ENCODE measurements at regions not wholly inside any gene's neighbourhood (a gene's known extent, or its start where the extent isn't known, plus 50 kb on each side); places are given as distances from the start of the nearest gene placed in this dataset.

- no peak for DNase-seq (ENCODE audit: extremely low read depth in 1 of 2, low read depth in 1 of 2)
Measured at GRCh38 chr16:9443864-9444263, 352.4 kb downstream of the HAPSTR1 start.

GRCh38 chr16:9446471-9447194, 355.2 kb downstream of the HAPSTR1 start:
- DNase-seq (ENCODE audit: extremely low read depth in 1 of 2, low read depth in 1 of 2) = no peak

GRCh38 chr16:9447195-9447551, 355.7 kb downstream of the HAPSTR1 start:
- no peak for DNase-seq (ENCODE audit: extremely low read depth in 1 of 2, low read depth in 1 of 2)

GRCh38 chr16:9447699-9448098, 356.3 kb downstream of the HAPSTR1 start:
- no peak for DNase-seq (ENCODE audit: extremely low read depth in 1 of 2, low read depth in 1 of 2)

- no peak for DNase-seq (ENCODE audit: extremely low read depth in 1 of 2, low read depth in 1 of 2)
Measured at GRCh38 chr16:9449597-9449996, 358.2 kb downstream of the HAPSTR1 start.

GRCh38 chr16:9457215-9457614, 365.8 kb downstream of the HAPSTR1 start:
- no peak for DNase-seq (ENCODE audit: extremely low read depth in 1 of 2, low read depth in 1 of 2)

GRCh38 chr16:9458816-9459215, 367.4 kb downstream of the HAPSTR1 start:
- no peak for DNase-seq (ENCODE audit: extremely low read depth in 1 of 2, low read depth in 1 of 2)

GRCh38 chr16:9462984-9463383, 371.5 kb downstream of the HAPSTR1 start:
- no peak for DNase-seq (ENCODE audit: extremely low read depth in 1 of 2, low read depth in 1 of 2)

GRCh38 chr16:9463461-9463860, 372.0 kb downstream of the HAPSTR1 start:
- DNase-seq (ENCODE audit: extremely low read depth in 1 of 2, low read depth in 1 of 2) = no peak

GRCh38 chr16:9465161-9465560, 373.7 kb downstream of the HAPSTR1 start:
- no peak for DNase-seq (ENCODE audit: extremely low read depth in 1 of 2, low read depth in 1 of 2)

GRCh38 chr16:9469512-9469911, 378.1 kb downstream of the HAPSTR1 start:
- no peak for DNase-seq (ENCODE audit: extremely low read depth in 1 of 2, low read depth in 1 of 2)

GRCh38 chr16:9476744-9477143, 385.3 kb downstream of the HAPSTR1 start:
- no peak for DNase-seq (ENCODE audit: extremely low read depth in 1 of 2, low read depth in 1 of 2)

- no peak for DNase-seq (ENCODE audit: extremely low read depth in 1 of 2, low read depth in 1 of 2)
Measured at GRCh38 chr16:9479008-9479407, 387.6 kb downstream of the HAPSTR1 start.

- no peak for DNase-seq (ENCODE audit: extremely low read depth in 1 of 2, low read depth in 1 of 2)
Measured at GRCh38 chr16:9480503-9480902, 389.1 kb downstream of the HAPSTR1 start.

- no peak for DNase-seq (ENCODE audit: extremely low read depth in 1 of 2, low read depth in 1 of 2)
Measured at GRCh38 chr16:9481747-9482730, 390.6 kb downstream of the HAPSTR1 start.

- DNase-seq (ENCODE audit: extremely low read depth in 1 of 2, low read depth in 1 of 2) = no peak
Measured at GRCh38 chr16:9484426-9484825, 393.0 kb downstream of the HAPSTR1 start.

- DNase-seq (ENCODE audit: extremely low read depth in 1 of 2, low read depth in 1 of 2) = no peak
Measured at GRCh38 chr16:9484881-9485280, 393.4 kb downstream of the HAPSTR1 start.

GRCh38 chr16:9489835-9490467, 398.5 kb downstream of the HAPSTR1 start:
- DNase-seq (ENCODE audit: extremely low read depth in 1 of 2, low read depth in 1 of 2) = no peak

- DNase-seq (ENCODE audit: extremely low read depth in 1 of 2, low read depth in 1 of 2) = no peak
Measured at GRCh38 chr16:9495824-9496223, 404.4 kb downstream of the HAPSTR1 start.

- no peak for DNase-seq (ENCODE audit: extremely low read depth in 1 of 2, low read depth in 1 of 2)
Measured at GRCh38 chr16:9497750-9498149, 406.3 kb downstream of the HAPSTR1 start.

- no peak for DNase-seq (ENCODE audit: extremely low read depth in 1 of 2, low read depth in 1 of 2)
Measured at GRCh38 chr16:9499941-9500593, 408.6 kb downstream of the HAPSTR1 start.
